DND-41 (cell line): ENCODE measurements at regions not wholly inside any gene's neighbourhood (a gene's known extent, or its start where the extent isn't known, plus 50 kb on each side); places are given as distances from the start of the nearest gene placed in this dataset.

ENCODE experiments used
- EZH2 ChIP-seq: IDR thresholded peaks from 3 replicates; pipeline ENCODE4 v1.6.1; 2012; ENCODE audit warnings: borderline replicate concordance, low read depth, mild to moderate bottlenecking, moderate library complexity, low read length, inconsistent platforms; ENCODE audit not compliant: severe bottlenecking
- TF ChIP-seq, protein P1 (sequence below): IDR thresholded peaks from 2 replicates; pipeline ENCODE4 v1.5.1; 2012; ENCODE audit warnings: borderline replicate concordance, low read length, moderate library complexity, mild to moderate bottlenecking; ENCODE audit not compliant: poor library complexity, severe bottlenecking; ENCODE audit errors: extremely low read depth

DNA sequence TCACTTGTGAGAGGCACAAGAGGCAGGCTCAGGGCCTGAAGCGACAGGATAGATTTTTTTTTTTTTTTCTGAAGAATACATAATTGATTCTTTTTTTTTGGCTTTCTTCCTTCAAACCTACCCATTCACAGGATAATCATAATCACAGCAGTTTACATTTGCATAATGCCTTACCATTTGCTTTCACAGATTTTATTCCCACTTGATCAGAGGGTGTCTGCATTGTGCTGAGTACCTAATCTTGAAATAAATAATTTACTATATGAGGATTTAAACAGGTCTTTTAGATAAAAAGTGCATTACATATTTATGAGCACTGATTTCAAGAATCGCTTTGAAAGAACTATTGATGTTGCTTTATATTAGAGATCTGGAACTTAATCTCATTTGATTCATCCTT is 219.3 kb downstream of the SPRY1 start:
- TF ChIP-seq, protein P1, sequence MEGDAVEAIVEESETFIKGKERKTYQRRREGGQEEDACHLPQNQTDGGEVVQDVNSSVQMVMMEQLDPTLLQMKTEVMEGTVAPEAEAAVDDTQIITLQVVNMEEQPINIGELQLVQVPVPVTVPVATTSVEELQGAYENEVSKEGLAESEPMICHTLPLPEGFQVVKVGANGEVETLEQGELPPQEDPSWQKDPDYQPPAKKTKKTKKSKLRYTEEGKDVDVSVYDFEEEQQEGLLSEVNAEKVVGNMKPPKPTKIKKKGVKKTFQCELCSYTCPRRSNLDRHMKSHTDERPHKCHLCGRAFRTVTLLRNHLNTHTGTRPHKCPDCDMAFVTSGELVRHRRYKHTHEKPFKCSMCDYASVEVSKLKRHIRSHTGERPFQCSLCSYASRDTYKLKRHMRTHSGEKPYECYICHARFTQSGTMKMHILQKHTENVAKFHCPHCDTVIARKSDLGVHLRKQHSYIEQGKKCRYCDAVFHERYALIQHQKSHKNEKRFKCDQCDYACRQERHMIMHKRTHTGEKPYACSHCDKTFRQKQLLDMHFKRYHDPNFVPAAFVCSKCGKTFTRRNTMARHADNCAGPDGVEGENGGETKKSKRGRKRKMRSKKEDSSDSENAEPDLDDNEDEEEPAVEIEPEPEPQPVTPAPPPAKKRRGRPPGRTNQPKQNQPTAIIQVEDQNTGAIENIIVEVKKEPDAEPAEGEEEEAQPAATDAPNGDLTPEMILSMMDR: no peak
- TF ChIP-seq EZH2: no peak
